Fibroblast of upper back skin (primary cell): ENCODE measurements at regions not wholly inside any gene's neighbourhood (a gene's known extent, or its start where the extent isn't known, plus 50 kb on each side); places are given as distances from the start of the nearest gene placed in this dataset.
"Not testable (repeated sequence)": the region's sequence is repeated elsewhere in the genome, so short reads cannot be mapped to it uniquely, and the experiment has no call there.

ENCODE experiments used
- DNase-seq: peaks from one replicate; pipeline ENCODE4 v3.0.0-alpha.2; 2013

- DNase-seq = not testable (repeated sequence)
Measured at GRCh38 chr2:132220589-132220988, 58.8 kb upstream of the ANKRD30BL start.

DNA sequence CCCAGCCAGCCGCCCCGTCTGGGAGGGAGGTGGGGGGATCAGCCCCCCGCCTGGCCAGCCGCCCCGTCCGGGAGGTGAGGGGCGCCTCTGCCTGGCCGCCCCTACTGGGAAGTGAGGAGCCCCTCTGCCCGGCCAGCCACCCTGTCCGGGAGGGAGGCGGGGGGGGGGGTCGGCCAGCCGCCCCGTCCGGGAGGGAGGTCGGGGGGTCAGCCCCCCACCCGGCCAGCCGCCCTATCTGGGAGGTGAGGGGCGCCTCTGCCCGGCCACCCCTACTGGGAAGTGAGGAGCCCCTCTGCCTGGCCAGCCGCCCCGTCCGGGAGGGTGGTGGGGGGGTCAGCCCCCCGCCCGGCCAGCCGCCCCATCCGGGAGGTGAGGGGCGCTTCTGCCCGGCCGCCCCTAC lies 60.1 kb upstream of the ANKRD30BL start:
- not testable (repeated sequence) for DNase-seq

- no peak for DNase-seq
Measured at GRCh38 chr2:132252191-132252893, 90.6 kb upstream of the ANKRD30BL start.

- DNase-seq = no peak
Measured at GRCh38 chr2:132252894-132253264, 91.1 kb upstream of the ANKRD30BL start.

GRCh38 chr2:132253496-132254305 lies 91.9 kb upstream of the ANKRD30BL start:
- no peak for DNase-seq

GRCh38 chr2:132254306-132254919 lies 92.7 kb upstream of the ANKRD30BL start:
- DNase-seq = not testable (repeated sequence)

GRCh38 chr2:132255714-132256113 lies 94.0 kb upstream of the ANKRD30BL start:
- DNase-seq = no peak

DNA sequence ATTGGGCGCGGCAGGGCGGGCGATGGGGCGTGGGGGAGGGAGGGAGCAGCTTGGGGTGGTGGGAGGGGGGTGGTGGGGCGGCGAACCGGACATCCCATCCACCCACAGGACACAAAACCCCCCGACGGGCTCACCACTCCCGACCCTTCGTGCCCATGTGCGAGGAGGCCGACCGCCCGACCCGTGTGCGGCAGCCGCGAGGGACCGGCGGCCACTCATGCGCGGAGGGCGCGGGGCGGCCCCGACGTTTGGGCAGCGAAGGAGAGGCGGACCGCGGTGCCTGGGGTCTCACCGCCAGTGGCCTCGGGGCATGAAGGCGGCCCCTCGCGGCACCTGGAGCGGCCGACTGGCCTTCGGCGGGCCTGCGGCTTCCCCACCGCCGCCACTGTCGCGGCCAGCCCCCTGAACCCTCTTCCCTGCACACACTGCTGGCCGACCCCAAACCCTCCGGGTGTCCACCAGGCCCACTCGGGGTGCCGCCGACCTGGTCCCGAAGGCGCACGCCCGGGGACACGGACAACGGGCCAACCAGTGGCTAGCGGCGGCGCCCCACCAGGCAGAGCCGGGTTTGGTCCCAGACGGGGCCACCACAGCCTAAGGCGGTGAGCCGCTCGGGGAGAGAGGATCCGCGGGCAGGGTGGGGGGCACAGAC lies 94.6 kb upstream of the ANKRD30BL start:
- DNase-seq = no peak

GRCh38 chr2:132256903-132257300 lies 95.2 kb upstream of the ANKRD30BL start:
- DNase-seq = not testable (repeated sequence)

- not testable (repeated sequence) for DNase-seq
Measured at GRCh38 chr2:132257301-132258171, 95.8 kb upstream of the ANKRD30BL start.

GRCh38 chr2:132259276-132259675 lies 97.5 kb upstream of the ANKRD30BL start:
- DNase-seq = not testable (repeated sequence)

DNA sequence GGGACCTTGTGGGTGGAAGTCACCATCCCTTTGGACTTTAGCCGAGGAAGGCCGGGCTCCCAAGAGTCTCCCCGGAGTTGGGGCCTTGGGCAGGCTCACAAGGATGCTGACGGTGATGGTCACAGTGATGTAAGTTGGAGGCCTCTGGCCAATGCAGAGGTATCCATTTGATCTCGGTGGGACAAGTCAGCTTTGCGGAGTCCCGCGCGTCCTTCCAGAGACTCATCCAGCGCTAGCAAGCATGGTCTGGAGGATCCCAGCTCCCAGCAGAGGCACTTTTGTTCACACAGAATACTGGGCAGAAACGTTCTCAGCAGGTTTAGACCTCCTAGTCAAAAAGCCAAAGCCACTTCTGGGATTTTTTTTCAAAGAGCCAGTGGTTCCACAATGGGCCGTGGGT lies 103.8 kb upstream of the ANKRD30BL start:
- DNase-seq = not testable (repeated sequence)

DNA sequence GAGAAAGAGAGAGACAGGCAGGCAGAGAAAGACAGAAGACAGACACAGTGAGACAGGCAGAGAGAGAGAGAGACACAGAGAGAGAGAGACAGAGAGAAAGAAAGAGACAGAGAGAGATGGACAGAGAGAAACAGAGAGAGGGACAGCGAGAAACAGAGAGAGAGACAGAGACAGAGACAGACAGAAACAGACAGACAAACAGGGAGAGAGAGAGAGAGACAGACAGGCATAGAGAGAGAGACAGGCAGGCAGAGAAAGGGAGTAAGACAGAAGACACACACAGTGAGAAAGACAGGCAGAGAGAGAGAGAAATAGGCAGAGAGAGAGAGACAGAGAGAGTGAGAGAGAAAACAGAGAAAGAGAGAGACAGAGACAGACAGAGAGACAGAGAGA lies 105.3 kb upstream of the ANKRD30BL start:
- DNase-seq = no peak

DNA sequence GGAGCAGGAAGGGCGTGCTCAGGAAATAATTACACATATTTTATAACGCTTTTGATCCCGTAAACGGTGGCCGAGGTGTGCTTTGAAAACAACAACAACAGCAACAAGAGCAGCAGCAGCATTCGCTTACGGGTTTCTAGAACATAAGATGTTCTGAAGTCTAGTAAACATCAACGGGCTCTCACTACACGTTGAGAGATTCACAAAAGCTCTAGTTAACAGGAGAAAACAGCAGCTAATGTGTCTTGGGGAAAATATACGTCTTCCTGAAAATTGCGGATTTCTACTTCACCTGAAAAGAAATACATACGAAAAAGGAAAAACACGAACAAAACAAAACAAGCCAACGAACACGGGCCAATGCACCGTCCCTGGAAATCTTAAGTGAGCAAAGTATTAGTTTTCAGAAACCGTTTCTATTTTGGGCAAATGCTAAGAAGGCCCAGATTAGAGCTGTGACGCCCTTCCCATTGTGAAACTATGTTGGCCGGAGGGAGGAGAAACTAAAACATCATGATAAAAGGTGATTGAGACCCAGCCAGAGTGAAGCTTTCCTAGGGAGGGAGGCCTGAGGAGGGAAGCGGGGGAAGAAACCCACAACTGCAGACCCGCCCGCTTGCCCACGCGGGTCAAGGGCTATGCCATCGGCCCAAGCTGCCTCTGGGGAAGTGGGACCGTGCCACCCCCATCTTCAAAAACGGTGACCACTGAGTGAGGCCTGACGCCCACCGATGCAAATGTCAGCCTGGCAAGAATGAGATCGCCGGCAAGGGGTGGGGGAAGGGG lies 105.9 kb upstream of the ANKRD30BL start:
- DNase-seq = peak; percentile 52

- peak; percentile 70 for DNase-seq
Measured at GRCh38 chr2:132268284-132268976, 106.7 kb upstream of the ANKRD30BL start.

DNA sequence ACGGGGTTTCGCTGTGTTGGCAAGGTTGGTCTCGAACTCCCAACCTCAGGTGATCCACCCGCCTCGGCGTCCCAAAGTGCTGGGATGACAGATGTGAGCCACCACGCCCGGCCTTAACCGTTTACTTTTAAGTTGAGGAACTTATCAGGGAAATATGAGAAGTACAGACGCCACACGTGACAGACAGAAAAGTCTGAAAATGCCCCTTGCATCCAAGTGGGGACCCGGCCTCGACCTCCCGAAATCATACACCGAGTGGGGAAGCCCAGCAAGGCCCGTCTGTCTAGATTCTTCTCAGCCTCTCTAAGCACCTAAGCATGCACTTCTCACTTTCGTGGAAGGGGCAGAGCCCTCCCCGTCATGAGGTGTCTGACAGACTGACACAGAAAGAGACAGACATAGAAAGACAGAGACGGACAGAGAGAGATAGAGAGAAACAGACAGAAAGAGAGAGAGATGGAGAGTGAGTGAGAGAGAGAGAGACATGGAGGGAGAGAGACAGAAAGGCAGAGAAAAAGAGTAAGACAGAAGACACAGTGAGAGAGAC lies 107.3 kb upstream of the ANKRD30BL start:
- no peak for DNase-seq

DNA sequence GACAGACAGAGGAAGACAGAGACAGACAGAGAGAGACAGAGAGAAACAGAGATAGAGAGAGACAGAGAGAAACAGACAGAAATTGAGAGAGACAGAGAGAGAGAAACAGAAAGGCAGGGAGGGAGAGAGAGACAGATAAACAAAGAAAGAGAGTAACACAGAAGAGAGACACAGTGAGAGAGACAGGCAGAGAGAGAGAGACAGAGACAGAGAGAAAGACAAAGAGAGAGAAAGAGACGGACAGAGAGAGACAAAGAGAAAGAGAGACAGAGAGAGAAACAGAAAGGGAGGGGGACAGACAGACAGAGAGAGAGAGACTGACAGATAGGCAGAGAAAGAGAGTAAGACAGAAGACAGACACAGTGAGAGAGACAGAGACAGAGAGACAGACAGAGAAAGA lies 108.5 kb upstream of the ANKRD30BL start:
- DNase-seq = no peak

GRCh38 chr2:132270981-132271546 lies 109.3 kb upstream of the ANKRD30BL start:
- no peak for DNase-seq

- DNase-seq = not testable (repeated sequence)
Measured at GRCh38 chr2:132271794-132272193, 110.0 kb upstream of the ANKRD30BL start.

DNA sequence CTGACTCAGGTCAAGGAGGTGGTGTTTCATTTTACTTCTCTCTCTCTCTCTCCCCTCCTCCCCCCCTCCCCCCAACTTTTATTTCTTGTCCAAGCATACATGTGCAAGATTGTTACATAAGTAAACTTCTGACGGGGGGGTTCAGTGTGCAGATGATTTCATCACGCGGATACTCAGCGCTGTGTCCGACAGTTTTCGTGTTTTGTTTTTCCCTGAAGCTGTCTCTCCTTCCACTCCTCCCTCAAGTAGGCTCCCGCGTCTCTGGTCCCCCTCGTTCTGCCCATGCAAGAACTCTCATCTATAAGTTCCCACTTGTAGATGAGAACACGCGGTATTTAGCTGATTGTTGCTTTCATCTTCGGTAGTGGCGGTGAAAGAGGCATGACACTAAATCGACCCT lies 111.0 kb upstream of the ANKRD30BL start:
- no peak for DNase-seq
